ENCODE measurements at regions not wholly inside any gene's neighbourhood (a gene's known extent, or its start where the extent isn't known, plus 50 kb on each side); places are given as distances from the start of the nearest gene placed in this dataset.
"Not testable (repeated sequence)": the region's sequence is repeated elsewhere in the genome, so short reads cannot be mapped to it uniquely, and the experiment has no call there.

DNA sequence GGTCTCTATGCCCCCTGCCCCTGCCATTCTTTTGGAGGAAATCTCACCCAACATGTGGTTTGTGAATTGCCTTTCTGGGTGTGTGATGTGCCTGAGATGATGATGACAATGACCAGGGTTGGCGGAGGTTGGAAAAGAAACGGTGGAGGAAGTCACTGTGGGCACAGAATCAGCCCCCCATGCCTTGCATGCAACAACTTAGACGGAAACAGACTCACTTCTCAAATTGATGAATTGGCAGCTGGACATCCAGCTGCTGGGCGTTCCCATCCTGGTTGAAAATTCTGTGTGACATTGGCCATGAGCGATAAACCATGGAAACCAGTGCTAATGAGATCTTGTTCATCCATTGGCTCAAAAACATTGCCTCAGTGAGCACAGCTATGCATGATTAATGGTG lies 95.8 kb upstream of the LY86 start:
- no peak for FAIRE-seq
- Histone ChIP-seq H2AFZ (ENCODE audit: low read depth, low read length) (no peak overlapping the region), H3K36me3 (ENCODE audit: control insufficient read depth in 2 of 2, extremely low read depth in 1 of 2, insufficient read depth in 2 of 2, low read length in 2 of 2) (no peaks in the 10 kb centered on the region), H3K9me3 (replicated peaks; ENCODE audit: control insufficient read depth, insufficient read depth, low read length) (no peaks in the 10 kb centered on the region), H3K9ac (replicated peaks; ENCODE audit: extremely low read depth, insufficient read depth, low read length) (no peak overlapping the region), H3K27ac (ENCODE audit: insufficient read depth, low read depth, low read length) (no peak overlapping the region), H3K27me3 (ENCODE audit: control insufficient read depth in 2 of 2, insufficient read depth in 2 of 2, low read length in 2 of 2) (no peaks in the 10 kb centered on the region), H3K4me1 (ENCODE audit: control insufficient read depth, extremely low read depth, insufficient read depth, low read length) (no peaks in the 10 kb centered on the region), H3K4me2 (ENCODE audit: insufficient read depth, low read length) (no peak overlapping the region), H3K4me3 (replicated peaks in 1 of 3; ENCODE audit: insufficient read depth in 1 of 3, low read depth in 1 of 3, low read length in 3 of 3) (no peak overlapping the region), H4K20me1 (replicated peaks; ENCODE audit: control insufficient read depth, extremely low read depth, insufficient read depth, low read length) (no peaks in the 10 kb centered on the region), H3K9me1 (replicated peaks; ENCODE audit: control insufficient read depth, extremely low read depth, insufficient read depth, low read length) (no peaks in the 10 kb centered on the region), H3K79me2 (ENCODE audit: control insufficient read depth, insufficient read depth, low read length) (no peaks in the 10 kb centered on the region)
- intact Hi-C loops (cut with micrococcal nuclease): no loop called here
- dilution Hi-C loops (cut with MboI; ENCODE audit: extremely low pct_ligation_motif_present, low sequenced_read_pairs): no loop called here
- DNase-seq (ENCODE audit: low read depth, low spot score): no peak
- POLR2A ChIA-PET: no interaction called here
- no TSS peak for BruUV-seq (replicated peaks)
- TF ChIP-seq POLR2AphosphoS5 (IDR thresholded peaks at IDR 0.05; ENCODE audit: insufficient read depth, low read depth, low read length): no peak
- TF ChIP-seq, protein P1, sequence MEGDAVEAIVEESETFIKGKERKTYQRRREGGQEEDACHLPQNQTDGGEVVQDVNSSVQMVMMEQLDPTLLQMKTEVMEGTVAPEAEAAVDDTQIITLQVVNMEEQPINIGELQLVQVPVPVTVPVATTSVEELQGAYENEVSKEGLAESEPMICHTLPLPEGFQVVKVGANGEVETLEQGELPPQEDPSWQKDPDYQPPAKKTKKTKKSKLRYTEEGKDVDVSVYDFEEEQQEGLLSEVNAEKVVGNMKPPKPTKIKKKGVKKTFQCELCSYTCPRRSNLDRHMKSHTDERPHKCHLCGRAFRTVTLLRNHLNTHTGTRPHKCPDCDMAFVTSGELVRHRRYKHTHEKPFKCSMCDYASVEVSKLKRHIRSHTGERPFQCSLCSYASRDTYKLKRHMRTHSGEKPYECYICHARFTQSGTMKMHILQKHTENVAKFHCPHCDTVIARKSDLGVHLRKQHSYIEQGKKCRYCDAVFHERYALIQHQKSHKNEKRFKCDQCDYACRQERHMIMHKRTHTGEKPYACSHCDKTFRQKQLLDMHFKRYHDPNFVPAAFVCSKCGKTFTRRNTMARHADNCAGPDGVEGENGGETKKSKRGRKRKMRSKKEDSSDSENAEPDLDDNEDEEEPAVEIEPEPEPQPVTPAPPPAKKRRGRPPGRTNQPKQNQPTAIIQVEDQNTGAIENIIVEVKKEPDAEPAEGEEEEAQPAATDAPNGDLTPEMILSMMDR (IDR thresholded peaks at IDR 0.05; ENCODE audit: extremely low read depth in 1 of 2, insufficient read depth in 1 of 2, low read depth in 1 of 2, low read length in 2 of 2): no peak
- TF ChIP-seq FOS (IDR thresholded peaks at IDR 0.05; ENCODE audit: borderline replicate concordance, insufficient read depth, low read length): no peak
- TF ChIP-seq MYC (IDR thresholded peaks at IDR 0.05; ENCODE audit: low read depth, low read length): no peak
- TF ChIP-seq JUN (IDR thresholded peaks at IDR 0.05; ENCODE audit: borderline replicate concordance, insufficient read depth, insufficient read length, low read depth): no peak
- no peak for TF ChIP-seq POLR2A (IDR thresholded peaks at IDR 0.05; ENCODE audit: low read depth, low read length)
- TF ChIP-seq GATA2 (IDR thresholded peaks at IDR 0.05; ENCODE audit: insufficient read depth, insufficient read length, low read depth, low read length): no peak
- TF ChIP-seq, protein P2, sequence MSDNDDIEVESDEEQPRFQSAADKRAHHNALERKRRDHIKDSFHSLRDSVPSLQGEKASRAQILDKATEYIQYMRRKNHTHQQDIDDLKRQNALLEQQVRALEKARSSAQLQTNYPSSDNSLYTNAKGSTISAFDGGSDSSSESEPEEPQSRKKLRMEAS (IDR thresholded peaks at IDR 0.05; ENCODE audit: insufficient read depth, insufficient read length): no peak
- no peak for TF ChIP-seq EZH2 (IDR thresholded peaks at IDR 0.05; ENCODE audit: borderline replicate concordance, low read depth, low read length, severe bottlenecking)
- CTCF ChIA-PET: no interaction called here

DNA sequence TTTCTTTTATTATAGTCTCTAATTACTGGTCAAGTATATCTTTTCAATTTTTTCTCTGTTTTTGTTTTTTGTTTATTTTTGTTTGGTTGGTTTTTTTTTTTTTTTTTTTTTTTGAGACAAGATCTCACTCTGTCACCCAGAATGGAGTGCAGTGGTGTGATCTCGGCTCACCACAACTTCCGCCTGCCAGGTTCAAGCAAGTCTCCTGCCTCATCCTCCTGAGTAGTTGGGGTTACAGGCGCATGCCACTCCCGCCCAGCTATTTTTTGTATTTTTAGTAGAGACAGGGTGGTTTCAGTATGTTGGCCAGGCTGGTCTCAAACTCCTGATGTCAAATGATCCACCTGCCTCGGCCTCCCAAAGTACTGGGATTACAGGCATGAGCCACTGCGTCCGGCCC lies 94.4 kb upstream of the LY86 start:
- H3K79me2 ChIP-seq (ENCODE audit: control insufficient read depth, insufficient read depth, low read length); FAIRE-seq; H3K4me1 ChIP-seq (ENCODE audit: control insufficient read depth, extremely low read depth, insufficient read depth, low read length); H3K4me3 ChIP-seq (replicated peaks in 1 of 3; ENCODE audit: insufficient read depth in 1 of 3, low read depth in 1 of 3, low read length in 3 of 3); H3K9ac ChIP-seq (replicated peaks; ENCODE audit: extremely low read depth, insufficient read depth, low read length); H3K36me3 ChIP-seq (ENCODE audit: control insufficient read depth in 2 of 2, extremely low read depth in 1 of 2, insufficient read depth in 2 of 2, low read length in 2 of 2); CTCF ChIA-PET; dilution Hi-C loops (cut with MboI; ENCODE audit: extremely low pct_ligation_motif_present, low sequenced_read_pairs); H3K27ac ChIP-seq (ENCODE audit: insufficient read depth, low read depth, low read length); H3K27me3 ChIP-seq (ENCODE audit: control insufficient read depth in 2 of 2, insufficient read depth in 2 of 2, low read length in 2 of 2); H3K9me1 ChIP-seq (replicated peaks; ENCODE audit: control insufficient read depth, extremely low read depth, insufficient read depth, low read length); BruUV-seq (replicated peaks); H2AFZ ChIP-seq (ENCODE audit: low read depth, low read length); DNase-seq (ENCODE audit: low read depth, low spot score); H4K20me1 ChIP-seq (replicated peaks; ENCODE audit: control insufficient read depth, extremely low read depth, insufficient read depth, low read length); POLR2A ChIA-PET; H3K4me2 ChIP-seq (ENCODE audit: insufficient read depth, low read length); H3K9me3 ChIP-seq (replicated peaks; ENCODE audit: control insufficient read depth, insufficient read depth, low read length): not testable (repeated sequence)
- intact Hi-C loops (cut with micrococcal nuclease): loop anchor here (2.0 kb wide), 1 partner anchor 437 kb away; no protein-coding TSS in a partner anchor

Data from endothelial cell of umbilical vein (primary cell).